Colonic mucosa (tissue), 4 donors: ENCODE measurements at regions not wholly inside any gene's neighbourhood (a gene's known extent, or its start where the extent isn't known, plus 50 kb on each side); places are given as distances from the start of the nearest gene placed in this dataset.
A peak's percentile ranks its signal among the peaks of the same experiment; 100 is the strongest.

Experiments used
- DNase-seq: peaks from one replicate; pipeline ENCODE4 v3.0.0-alpha.2; 2020
- H3K27ac ChIP-seq: fragments of 200-600 bp; one replicate; pipeline ENCODE4 v1.8.0; 2021
- H3K27me3 ChIP-seq: fragments of 200-600 bp; one replicate; pipeline ENCODE4 v1.8.0; 2021
- H3K36me3 ChIP-seq: fragments of 200-600 bp; one replicate; pipeline ENCODE4 v1.8.0; 2021
- H3K4me1 ChIP-seq: fragments of 200-600 bp; one replicate; pipeline ENCODE4 v1.8.0; 2021; ENCODE audit warnings: mild to moderate bottlenecking
- H3K4me3 ChIP-seq: fragments of 200-600 bp; one replicate; pipeline ENCODE4 v1.8.0; 2021
- H3K9ac ChIP-seq, 2 donors: one replicate each; pipeline ENCODE4 v1.7.0; 2013; ENCODE audit warnings: control low read depth in 2 of 2, low read depth in 2 of 2, low read length in 2 of 2
- H3K9me3 ChIP-seq: fragments of 200-600 bp; one replicate; pipeline ENCODE4 v1.8.0; 2021
- intact Hi-C: fragments of 100-400 bp; cut with DNase I; formaldehyde crosslinking; loops from one replicate; pipeline ENCODE4 v1.14.1; 2022
- TF ChIP-seq, protein P1 (sequence below): fragments of 200-600 bp; IDR thresholded peaks from one replicate; pipeline ENCODE4 v1.8.0; 2022; ENCODE audit warnings: antibody characterized with exemption, mild to moderate bottlenecking
- donor health status: healthy.
- donor health status: DM: no; HTN: no; CAD: no.
- donor health status: DM: no; HTN: no; CAD: no.

GRCh38 chr1:234908571-234908970 is 220.1 kb downstream of the TOMM20 start:
- H3K9ac ChIP-seq = peak overlapping the region in 1 of 2 donors; percentile 12
- H3K27me3 ChIP-seq = no peaks in the 10 kb centered on the region
- DNase-seq = no peak
- H3K9me3 ChIP-seq = no peaks in the 10 kb centered on the region
- no peaks in the 10 kb centered on the region for H3K36me3 ChIP-seq
- no peaks in the 10 kb centered on the region for H3K4me1 ChIP-seq
- H3K4me3 ChIP-seq = no peak overlapping the region
- TF ChIP-seq, protein P1, sequence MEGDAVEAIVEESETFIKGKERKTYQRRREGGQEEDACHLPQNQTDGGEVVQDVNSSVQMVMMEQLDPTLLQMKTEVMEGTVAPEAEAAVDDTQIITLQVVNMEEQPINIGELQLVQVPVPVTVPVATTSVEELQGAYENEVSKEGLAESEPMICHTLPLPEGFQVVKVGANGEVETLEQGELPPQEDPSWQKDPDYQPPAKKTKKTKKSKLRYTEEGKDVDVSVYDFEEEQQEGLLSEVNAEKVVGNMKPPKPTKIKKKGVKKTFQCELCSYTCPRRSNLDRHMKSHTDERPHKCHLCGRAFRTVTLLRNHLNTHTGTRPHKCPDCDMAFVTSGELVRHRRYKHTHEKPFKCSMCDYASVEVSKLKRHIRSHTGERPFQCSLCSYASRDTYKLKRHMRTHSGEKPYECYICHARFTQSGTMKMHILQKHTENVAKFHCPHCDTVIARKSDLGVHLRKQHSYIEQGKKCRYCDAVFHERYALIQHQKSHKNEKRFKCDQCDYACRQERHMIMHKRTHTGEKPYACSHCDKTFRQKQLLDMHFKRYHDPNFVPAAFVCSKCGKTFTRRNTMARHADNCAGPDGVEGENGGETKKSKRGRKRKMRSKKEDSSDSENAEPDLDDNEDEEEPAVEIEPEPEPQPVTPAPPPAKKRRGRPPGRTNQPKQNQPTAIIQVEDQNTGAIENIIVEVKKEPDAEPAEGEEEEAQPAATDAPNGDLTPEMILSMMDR = no peak
- peak overlapping the region; percentile 15 for H3K27ac ChIP-seq
- intact Hi-C loops = no loop called here

DNA sequence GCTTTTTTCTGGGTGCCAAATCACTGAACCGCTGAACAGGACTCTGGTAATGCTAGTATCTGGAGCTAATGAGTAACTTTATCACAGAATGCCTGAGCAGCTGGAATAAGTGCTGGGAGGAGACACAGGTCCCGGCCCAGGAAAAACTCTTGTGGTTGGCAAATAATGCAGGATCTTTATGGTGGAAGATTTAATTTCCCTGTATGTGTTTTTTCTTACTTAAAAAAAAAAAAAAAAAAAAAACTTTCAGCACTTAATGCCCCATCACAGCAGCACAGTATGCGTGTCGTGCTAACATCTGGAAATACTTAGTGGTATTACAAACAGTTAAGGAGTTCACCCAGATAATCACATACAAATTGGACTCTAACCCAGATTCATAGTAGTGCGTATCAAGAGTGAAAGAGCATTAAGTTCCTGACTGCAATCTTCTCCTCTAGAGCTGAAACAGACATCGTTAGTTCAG is 220.7 kb downstream of the TOMM20 start:
- no peaks in the 10 kb centered on the region for H3K27me3 ChIP-seq
- intact Hi-C loops = no loop called here
- TF ChIP-seq, protein P1 = no peak
- no peak overlapping the region for H3K4me3 ChIP-seq
- no peaks in the 10 kb centered on the region for H3K4me1 ChIP-seq
- peak overlapping the region; percentile 15 for H3K27ac ChIP-seq
- no peaks in the 10 kb centered on the region for H3K9me3 ChIP-seq
- peak overlapping the region in 1 of 2 donors; percentile 41 for H3K9ac ChIP-seq
- DNase-seq = no peak
- no peaks in the 10 kb centered on the region for H3K36me3 ChIP-seq

GRCh38 chr1:234907208-234907939 is 221.3 kb downstream of the TOMM20 start:
- Histone ChIP-seq H3K27me3 (no peaks in the 10 kb centered on the region), H3K4me3 (no peak overlapping the region), H3K9ac (peak overlapping the region in 1 of 2 donors; percentile 41), H3K4me1 (no peaks in the 10 kb centered on the region), H3K9me3 (no peaks in the 10 kb centered on the region), H3K27ac (peak overlapping the region; percentile 15), H3K36me3 (no peaks in the 10 kb centered on the region)
- intact Hi-C loops = no loop called here
- no peak for DNase-seq
- TF ChIP-seq, protein P1 = no peak

DNA sequence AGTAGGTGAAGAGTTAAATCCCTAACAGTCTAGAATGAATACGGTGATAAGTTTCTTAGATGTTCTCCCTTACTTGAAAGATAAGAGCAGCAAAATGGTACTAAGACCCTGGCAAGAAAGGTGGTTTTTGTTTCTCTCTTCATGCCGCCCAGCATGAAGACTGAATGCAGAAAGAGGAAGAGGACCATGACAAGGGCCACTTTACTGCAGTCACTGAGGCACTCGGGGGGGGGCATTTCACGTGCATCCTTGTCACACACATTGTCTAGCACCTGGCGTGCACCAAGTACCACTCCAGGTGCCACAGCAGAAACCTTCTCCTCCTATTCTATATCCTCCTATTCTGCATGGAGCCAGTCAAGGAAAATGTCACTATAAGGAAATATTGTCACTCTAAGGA is 222.0 kb downstream of the TOMM20 start:
- no peak overlapping the region for H3K4me3 ChIP-seq
- no peak for DNase-seq
- H3K4me1 ChIP-seq = no peaks in the 10 kb centered on the region
- H3K27me3 ChIP-seq = no peaks in the 10 kb centered on the region
- no peaks in the 10 kb centered on the region for H3K9me3 ChIP-seq
- no peaks in the 10 kb centered on the region for H3K36me3 ChIP-seq
- no peak overlapping the region for H3K27ac ChIP-seq
- no peak overlapping the region for H3K9ac ChIP-seq
- TF ChIP-seq, protein P1 = no peak
- intact Hi-C loops = no loop called here

DNA sequence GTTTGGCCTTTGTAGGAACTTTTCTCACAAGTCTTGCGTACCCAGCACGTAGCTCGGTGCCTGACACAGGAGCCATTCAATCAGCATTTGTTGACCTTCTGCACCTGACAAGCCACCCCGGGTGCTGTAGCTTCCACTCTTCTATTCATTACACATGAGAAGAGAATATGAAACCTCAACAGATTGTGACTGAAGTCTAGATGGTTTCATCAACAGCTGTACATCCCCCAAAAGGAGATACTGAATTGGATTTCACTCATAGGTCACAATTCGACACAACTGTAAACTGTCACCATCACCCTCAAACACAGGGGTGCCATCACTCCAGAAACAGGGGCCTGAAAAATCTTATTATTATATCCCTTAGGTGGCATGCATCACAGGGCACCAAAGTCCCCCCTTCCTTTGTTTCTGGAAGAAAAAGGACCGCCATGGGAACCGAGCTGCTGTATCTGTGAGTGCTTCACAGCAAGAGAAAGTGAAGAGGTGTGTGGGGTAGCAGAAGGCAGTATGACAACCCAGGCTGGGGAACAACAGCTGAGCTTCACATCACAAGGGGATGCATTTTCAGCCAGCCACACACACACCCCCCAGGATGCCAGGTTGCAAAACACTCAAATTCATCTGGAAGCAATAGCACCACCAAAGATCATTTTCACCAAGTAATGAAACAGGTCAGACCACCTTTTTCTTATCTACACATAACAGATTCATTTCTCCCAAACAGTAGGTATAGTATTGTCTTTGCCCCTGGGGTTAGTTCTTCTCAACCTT is 225.7 kb downstream of the TOMM20 start:
- H3K4me1 ChIP-seq = peaks cover 8% of the 10 kb centered on the region
- intact Hi-C loops = no loop called here
- H3K27me3 ChIP-seq = no peaks in the 10 kb centered on the region
- no peak for DNase-seq
- no peak overlapping the region for H3K9ac ChIP-seq
- H3K36me3 ChIP-seq = no peaks in the 10 kb centered on the region
- H3K27ac ChIP-seq = no peak overlapping the region
- no peak overlapping the region for H3K4me3 ChIP-seq
- no peaks in the 10 kb centered on the region for H3K9me3 ChIP-seq
- TF ChIP-seq, protein P1 = no peak
